Progenitor cell of endocrine pancreas (in vitro differentiated cells): ENCODE measurements at regions not wholly inside any gene's neighbourhood (a gene's known extent, or its start where the extent isn't known, plus 50 kb on each side); places are given as distances from the start of the nearest gene placed in this dataset.

Experiments
- DNase-seq: peaks from one replicate; pipeline ENCODE4 v3.0.0; 2021; ENCODE audit warnings: low spot score; ENCODE audit not compliant: unreplicated experiment
- H3K27ac Mint-ChIP-seq: 2 replicates; pipeline ENCODE4 v1.8.0; 2021; ENCODE audit warnings: mild to moderate bottlenecking, moderate library complexity, mixed read lengths
- H3K27me3 Mint-ChIP-seq: 2 replicates; pipeline ENCODE4 v1.8.0; 2021; ENCODE audit warnings: mixed read lengths
- H3K36me3 Mint-ChIP-seq: 2 replicates; pipeline ENCODE4 v1.8.0; 2022; ENCODE audit warnings: mixed read lengths; ENCODE audit not compliant: insufficient read depth
- H3K4me1 Mint-ChIP-seq: 2 replicates; pipeline ENCODE4 v1.8.0; 2021; ENCODE audit warnings: low read depth, mixed read lengths
- H3K4me3 Mint-ChIP-seq: 2 replicates; pipeline ENCODE4 v1.8.0; 2021; ENCODE audit warnings: low read depth, mild to moderate bottlenecking, moderate library complexity, mixed read lengths
- H3K9me3 Mint-ChIP-seq: 2 replicates; pipeline ENCODE4 v1.8.0; 2021; ENCODE audit warnings: low read depth, mixed read lengths
- CTCF ChIP-seq: fragments of 200-600 bp; sonication (generic); IDR thresholded peaks from one replicate; pipeline ENCODE4 v1.5.0; 2021; ENCODE audit warnings: antibody characterized with exemption, mild to moderate bottlenecking; ENCODE audit not compliant: unreplicated experiment

GRCh38 chr4:11512871-11513270, 84.2 kb upstream of the HS3ST1 start:
- H3K9me3 Mint-ChIP-seq: no peaks in the 10 kb centered on the region
- no peak for TF ChIP-seq CTCF

DNA sequence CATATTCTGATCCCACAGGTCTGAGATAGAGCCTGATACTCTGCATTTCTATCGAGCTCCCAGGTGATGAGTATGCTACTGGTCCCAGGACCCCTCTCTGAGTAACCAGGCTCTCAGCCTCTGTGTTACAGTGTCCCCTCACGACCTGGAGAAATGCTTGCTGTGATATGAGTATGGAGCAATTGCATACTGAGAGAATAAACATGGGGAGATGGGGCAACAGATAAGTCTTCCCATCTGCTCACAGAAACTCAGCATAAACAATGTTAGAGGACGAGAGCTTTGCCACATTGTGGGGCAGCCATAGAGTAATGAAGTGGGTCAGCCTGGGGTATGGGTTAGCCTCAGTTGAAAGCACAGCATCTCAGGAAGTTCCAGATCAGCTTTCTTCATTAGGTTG, 82.6 kb upstream of the HS3ST1 start:
- Mint-ChIP-seq H3K9me3 (no peaks in the 10 kb centered on the region), H3K27me3 (no peaks in the 10 kb centered on the region), H3K4me3 (no peak overlapping the region), H3K36me3 (no peaks in the 10 kb centered on the region), H3K27ac (no peak overlapping the region), H3K4me1 (peaks cover 6% of the 10 kb centered on the region)
- no peak for DNase-seq
- TF ChIP-seq CTCF: no peak

More at GRCh38 chr4:11512871-11513270, 84.2 kb upstream of the HS3ST1 start:
- Mint-ChIP-seq H3K4me1 (peaks cover 6% of the 10 kb centered on the region), H3K36me3 (no peaks in the 10 kb centered on the region), H3K4me3 (no peak overlapping the region), H3K27ac (no peak overlapping the region), H3K27me3 (no peaks in the 10 kb centered on the region)
- DNase-seq: no peak

DNA sequence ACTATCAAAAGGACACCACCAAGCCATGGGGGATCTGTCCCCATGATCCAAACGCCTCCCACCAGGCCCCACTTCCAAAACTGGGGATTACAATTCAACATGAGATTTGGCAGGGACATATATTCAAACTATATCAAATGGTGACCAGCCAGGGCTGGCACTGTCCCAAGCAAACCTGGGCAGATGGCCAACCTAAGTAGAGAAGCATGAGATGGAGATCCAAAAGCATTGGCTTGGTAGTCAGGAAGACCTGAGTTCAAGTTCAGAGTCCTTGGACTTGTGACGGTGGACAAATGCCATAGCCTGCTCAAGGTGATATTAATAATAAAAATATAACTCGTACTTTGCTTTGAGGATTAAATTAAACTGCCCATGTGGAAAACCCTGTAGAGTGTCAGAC, 79.2 kb upstream of the HS3ST1 start:
- Mint-ChIP-seq H3K4me1 (peaks cover 8% of the 10 kb centered on the region), H3K9me3 (no peaks in the 10 kb centered on the region), H3K27me3 (no peaks in the 10 kb centered on the region), H3K27ac (no peak overlapping the region), H3K36me3 (no peaks in the 10 kb centered on the region), H3K4me3 (no peak overlapping the region)
- no peak for TF ChIP-seq CTCF
- DNase-seq: no peak

DNA sequence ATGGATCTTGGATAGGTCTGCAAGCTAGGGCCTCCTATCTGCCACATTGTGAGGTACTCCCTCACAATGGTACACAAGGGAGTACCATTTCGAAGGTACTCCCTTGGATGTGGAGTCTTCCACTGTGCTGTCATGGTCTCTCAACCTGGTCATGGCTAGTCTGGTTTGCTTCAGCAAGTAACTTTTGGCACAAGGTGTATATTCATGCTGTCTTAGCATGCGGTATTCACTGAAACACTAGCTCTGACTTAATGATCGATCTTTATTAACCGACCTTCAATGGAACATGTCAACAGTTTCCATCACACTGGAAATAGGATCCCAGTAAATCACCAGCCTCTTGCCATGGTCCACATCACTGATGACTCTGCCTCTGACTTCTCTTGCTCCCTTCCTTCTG, 77.5 kb upstream of the HS3ST1 start:
- TF ChIP-seq CTCF: no peak
- Mint-ChIP-seq H3K27ac (no peak overlapping the region), H3K4me3 (no peak overlapping the region), H3K4me1 (peaks cover 8% of the 10 kb centered on the region), H3K36me3 (no peaks in the 10 kb centered on the region), H3K27me3 (no peaks in the 10 kb centered on the region), H3K9me3 (no peaks in the 10 kb centered on the region)
- no peak for DNase-seq

GRCh38 chr4:11505221-11505971, 76.7 kb upstream of the HS3ST1 start:
- DNase-seq: no peak
- Mint-ChIP-seq H3K27ac (no peak overlapping the region), H3K27me3 (no peaks in the 10 kb centered on the region), H3K4me3 (no peak overlapping the region), H3K36me3 (no peaks in the 10 kb centered on the region), H3K9me3 (no peaks in the 10 kb centered on the region), H3K4me1 (peaks cover 8% of the 10 kb centered on the region)
- no peak for TF ChIP-seq CTCF
